Neural cell (in vitro differentiated cells): ENCODE measurements at regions not wholly inside any gene's neighbourhood (a gene's known extent, or its start where the extent isn't known, plus 50 kb on each side); places are given as distances from the start of the nearest gene placed in this dataset.

Experiments
- H2AFZ ChIP-seq: fragments of 200-600, 300-800 bp; sonication (generic), shearing (Covaris generic); 2 replicates; pipeline ENCODE4 v1.6.0; 2014; ENCODE audit warnings: low read depth, mild to moderate bottlenecking, antibody characterized with exemption, low read length, moderate library complexity
- H3F3A ChIP-seq: fragments of 200-600 bp; shearing (Covaris generic); 2 replicates; pipeline ENCODE4 v1.6.1; 2016; ENCODE audit warnings: mild to moderate bottlenecking, moderate library complexity, mixed read lengths, antibody characterized with exemption, low read length; ENCODE audit not compliant: insufficient read depth, poor library complexity, severe bottlenecking
- H3K27ac ChIP-seq: fragments of 200-600, 300-800 bp; sonication (generic), shearing (Covaris generic); 2 replicates; pipeline ENCODE4 v1.5.1; 2014; ENCODE audit warnings: mild to moderate bottlenecking, low read length, moderate library complexity
- H3K27me3 ChIP-seq: fragments of 300-800, 200-600 bp; sonication (generic), shearing (Covaris generic); 2 replicates; pipeline ENCODE4 v1.6.0; 2014; ENCODE audit warnings: mild to moderate bottlenecking, low read depth, low read length, moderate library complexity; ENCODE audit not compliant: insufficient read depth
- H3K36me3 ChIP-seq: fragments of 300-800, 200-600 bp; sonication (generic), shearing (Covaris generic); 2 replicates; pipeline ENCODE4 v1.5.1; 2014; ENCODE audit warnings: mild to moderate bottlenecking, antibody characterized with exemption, low read length, moderate library complexity; ENCODE audit not compliant: insufficient read depth
- H3K4me2 ChIP-seq: fragments of 300-800, 200-600 bp; sonication (generic), shearing (Covaris generic); 2 replicates; pipeline ENCODE4 v1.6.0; 2014; ENCODE audit warnings: mild to moderate bottlenecking, low read length
- H3K4me3 ChIP-seq: fragments of 300-800, 200-600 bp; sonication (generic), shearing (Covaris generic); 2 replicates; pipeline ENCODE4 v1.5.1; 2014; ENCODE audit warnings: mild to moderate bottlenecking, low read length, moderate library complexity
- H3K79me2 ChIP-seq: fragments of 200-600 bp; shearing (Covaris generic); replicated peaks from 2 replicates; pipeline ENCODE4 v1.6.0; 2014; ENCODE audit warnings: mild to moderate bottlenecking, low read length, moderate library complexity; ENCODE audit not compliant: insufficient read depth
- H3K9ac ChIP-seq: fragments of 300-800, 200-600 bp; sonication (generic), shearing (Covaris generic); 2 replicates; pipeline ENCODE4 v1.6.1; 2016; ENCODE audit warnings: mild to moderate bottlenecking, low read length, mixed read lengths
- H3K9me2 ChIP-seq: fragments of 200-600 bp; shearing (Covaris generic); 2 replicates; pipeline ENCODE4 v1.6.1; 2016; ENCODE audit warnings: mild to moderate bottlenecking, low read length, mixed read lengths; ENCODE audit not compliant: insufficient read depth
- H3K9me3 ChIP-seq: fragments of 200-600, 300-800 bp; sonication (generic), shearing (Covaris generic); 2 replicates; pipeline ENCODE4 v1.6.1; 2016; ENCODE audit warnings: mild to moderate bottlenecking, mixed run types, low read length, moderate library complexity, mixed read lengths
- H4K20me1 ChIP-seq: fragments of 200-600 bp; shearing (Covaris generic); 2 replicates; pipeline ENCODE4 v1.6.1; 2016; ENCODE audit warnings: mild to moderate bottlenecking, mixed run types; ENCODE audit not compliant: insufficient read depth
- EP300 ChIP-seq: fragments of 450-650 bp; conservative IDR thresholded peaks from 2 replicates; pipeline ENCODE4 v1.6.1; 2014; ENCODE audit warnings: antibody characterized with exemption, mild to moderate bottlenecking, moderate library complexity; ENCODE audit not compliant: poor library complexity, severe bottlenecking
- EZH2 ChIP-seq: fragments of 200-600, 300-800 bp; shearing (Covaris generic), sonication (generic); IDR thresholded peaks from 2 replicates; pipeline ENCODE4 v1.6.1; 2014; ENCODE audit warnings: antibody characterized with exemption, low read length, borderline replicate concordance, mild to moderate bottlenecking; ENCODE audit not compliant: insufficient read depth, poor library complexity, severe bottlenecking
- MXI1 ChIP-seq: fragments of 450-650 bp; conservative IDR thresholded peaks from 2 replicates; pipeline ENCODE4 v1.6.1; 2014; ENCODE audit warnings: antibody characterized with exemption, mild to moderate bottlenecking; ENCODE audit not compliant: poor library complexity, severe bottlenecking
- POLR2AphosphoS5 ChIP-seq: IDR thresholded peaks from 2 replicates; pipeline ENCODE4 v1.6.1; 2012
- SMC3 ChIP-seq: fragments of 450-650 bp; conservative IDR thresholded peaks from 2 replicates; pipeline ENCODE4 v1.6.1; 2014; ENCODE audit warnings: antibody characterized with exemption, mild to moderate bottlenecking, moderate library complexity; ENCODE audit not compliant: poor library complexity
- TAF1 ChIP-seq: IDR thresholded peaks from 2 replicates; pipeline ENCODE4 v1.6.1; 2012; ENCODE audit warnings: low read depth
- TF ChIP-seq, protein P1 (sequence below): fragments of 450-650 bp; IDR thresholded peaks from 2 replicates; pipeline ENCODE4 v1.5.1; 2014; ENCODE audit warnings: antibody characterized with exemption, mild to moderate bottlenecking, moderate library complexity; ENCODE audit not compliant: poor library complexity, severe bottlenecking
- TF ChIP-seq, protein P2 (sequence below): IDR thresholded peaks from 2 replicates; pipeline ENCODE4 v1.6.1; 2012; ENCODE audit warnings: borderline replicate concordance

DNA sequence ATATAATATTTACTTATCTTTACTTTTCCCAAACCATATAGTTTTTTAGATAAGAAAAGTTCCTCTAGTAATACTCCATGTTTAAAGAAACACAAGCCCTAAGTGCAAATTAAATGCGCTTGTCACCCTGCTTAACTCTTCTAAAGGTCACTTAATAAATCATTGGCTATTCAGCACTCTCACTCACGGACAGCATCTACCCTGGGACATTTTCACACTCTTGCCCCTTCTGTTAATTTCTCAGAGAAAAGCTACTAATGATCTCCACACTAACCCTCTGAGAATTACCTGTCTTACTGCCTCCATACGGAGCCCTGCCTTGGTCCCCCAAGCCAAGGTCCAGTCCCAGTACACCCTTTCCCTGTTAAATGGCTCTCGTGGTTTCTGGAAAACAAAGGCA, 102.2 kb downstream of the NRN1 start:
- Histone ChIP-seq H3K9me2 (no peaks in the 10 kb centered on the region), H3K9me3 (no peaks in the 10 kb centered on the region), H3K36me3 (no peaks in the 10 kb centered on the region), H3F3A (no peaks in the 10 kb centered on the region), H3K4me3 (no peak overlapping the region), H3K9ac (no peak overlapping the region), H3K27me3 (no peaks in the 10 kb centered on the region), H3K79me2 (no peaks in the 10 kb centered on the region), H2AFZ (no peak overlapping the region), H3K27ac (no peak overlapping the region), H4K20me1 (no peaks in the 10 kb centered on the region), H3K4me2 (no peak overlapping the region)
- no peak for TF ChIP-seq TAF1
- TF ChIP-seq, protein P1, sequence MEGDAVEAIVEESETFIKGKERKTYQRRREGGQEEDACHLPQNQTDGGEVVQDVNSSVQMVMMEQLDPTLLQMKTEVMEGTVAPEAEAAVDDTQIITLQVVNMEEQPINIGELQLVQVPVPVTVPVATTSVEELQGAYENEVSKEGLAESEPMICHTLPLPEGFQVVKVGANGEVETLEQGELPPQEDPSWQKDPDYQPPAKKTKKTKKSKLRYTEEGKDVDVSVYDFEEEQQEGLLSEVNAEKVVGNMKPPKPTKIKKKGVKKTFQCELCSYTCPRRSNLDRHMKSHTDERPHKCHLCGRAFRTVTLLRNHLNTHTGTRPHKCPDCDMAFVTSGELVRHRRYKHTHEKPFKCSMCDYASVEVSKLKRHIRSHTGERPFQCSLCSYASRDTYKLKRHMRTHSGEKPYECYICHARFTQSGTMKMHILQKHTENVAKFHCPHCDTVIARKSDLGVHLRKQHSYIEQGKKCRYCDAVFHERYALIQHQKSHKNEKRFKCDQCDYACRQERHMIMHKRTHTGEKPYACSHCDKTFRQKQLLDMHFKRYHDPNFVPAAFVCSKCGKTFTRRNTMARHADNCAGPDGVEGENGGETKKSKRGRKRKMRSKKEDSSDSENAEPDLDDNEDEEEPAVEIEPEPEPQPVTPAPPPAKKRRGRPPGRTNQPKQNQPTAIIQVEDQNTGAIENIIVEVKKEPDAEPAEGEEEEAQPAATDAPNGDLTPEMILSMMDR: no peak

DNA sequence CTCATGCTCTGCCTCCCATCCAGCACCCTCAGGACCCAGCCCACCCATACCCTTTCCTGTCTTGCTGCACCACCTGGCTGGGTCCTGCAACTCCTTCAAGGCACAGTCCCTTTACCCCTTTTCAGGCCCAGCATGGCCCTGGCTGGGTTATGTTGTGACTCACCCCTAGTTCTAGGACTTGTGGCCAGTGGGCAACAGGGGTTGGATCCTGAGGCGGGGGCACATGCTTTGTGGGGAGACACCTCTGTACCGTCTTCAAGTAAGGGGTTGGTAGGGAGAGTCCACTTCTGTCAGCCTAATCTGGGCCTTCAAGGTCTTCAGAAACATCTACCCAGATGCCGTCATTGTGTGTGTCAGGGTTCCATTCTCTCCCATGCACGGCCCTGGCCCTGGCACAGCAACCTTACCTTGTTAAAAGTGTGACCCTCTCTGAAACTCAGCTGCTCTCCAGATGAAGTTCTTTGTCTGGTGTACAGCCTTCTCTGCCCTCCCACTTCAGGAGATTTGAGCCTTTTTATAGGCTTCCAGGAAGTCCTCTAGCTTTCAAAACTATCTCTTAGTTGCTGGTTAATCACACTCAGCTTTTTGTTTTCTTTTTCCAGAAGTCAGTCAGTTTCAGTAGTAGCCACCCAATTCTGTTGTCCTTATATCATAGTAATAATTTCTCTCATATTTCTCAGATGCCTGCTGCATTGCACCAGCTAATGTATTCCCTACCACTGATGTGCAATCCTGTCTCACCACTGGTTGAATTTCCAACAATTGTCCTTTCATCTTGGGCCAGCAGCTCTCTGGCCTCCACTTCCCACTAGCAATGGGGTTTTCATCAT, 107.3 kb downstream of the NRN1 start:
- H3K27ac ChIP-seq: no peak overlapping the region
- no peaks in the 10 kb centered on the region for H3K79me2 ChIP-seq
- H3K9me2 ChIP-seq: no peaks in the 10 kb centered on the region
- no peaks in the 10 kb centered on the region for H3F3A ChIP-seq
- no peak overlapping the region for H3K4me3 ChIP-seq
- no peak overlapping the region for H3K9ac ChIP-seq
- no peak overlapping the region for H3K4me2 ChIP-seq
- H3K27me3 ChIP-seq: no peaks in the 10 kb centered on the region
- H3K9me3 ChIP-seq: no peaks in the 10 kb centered on the region
- H2AFZ ChIP-seq: no peak overlapping the region
- H4K20me1 ChIP-seq: no peaks in the 10 kb centered on the region
- no peaks in the 10 kb centered on the region for H3K36me3 ChIP-seq
- no peak for TF ChIP-seq EZH2
- no peak for TF ChIP-seq EP300
- TF ChIP-seq POLR2AphosphoS5: no peak
- TF ChIP-seq TAF1: no peak
- no peak for TF ChIP-seq SMC3
- TF ChIP-seq MXI1: no peak
- TF ChIP-seq, protein P1: no peak
- TF ChIP-seq, protein P2, sequence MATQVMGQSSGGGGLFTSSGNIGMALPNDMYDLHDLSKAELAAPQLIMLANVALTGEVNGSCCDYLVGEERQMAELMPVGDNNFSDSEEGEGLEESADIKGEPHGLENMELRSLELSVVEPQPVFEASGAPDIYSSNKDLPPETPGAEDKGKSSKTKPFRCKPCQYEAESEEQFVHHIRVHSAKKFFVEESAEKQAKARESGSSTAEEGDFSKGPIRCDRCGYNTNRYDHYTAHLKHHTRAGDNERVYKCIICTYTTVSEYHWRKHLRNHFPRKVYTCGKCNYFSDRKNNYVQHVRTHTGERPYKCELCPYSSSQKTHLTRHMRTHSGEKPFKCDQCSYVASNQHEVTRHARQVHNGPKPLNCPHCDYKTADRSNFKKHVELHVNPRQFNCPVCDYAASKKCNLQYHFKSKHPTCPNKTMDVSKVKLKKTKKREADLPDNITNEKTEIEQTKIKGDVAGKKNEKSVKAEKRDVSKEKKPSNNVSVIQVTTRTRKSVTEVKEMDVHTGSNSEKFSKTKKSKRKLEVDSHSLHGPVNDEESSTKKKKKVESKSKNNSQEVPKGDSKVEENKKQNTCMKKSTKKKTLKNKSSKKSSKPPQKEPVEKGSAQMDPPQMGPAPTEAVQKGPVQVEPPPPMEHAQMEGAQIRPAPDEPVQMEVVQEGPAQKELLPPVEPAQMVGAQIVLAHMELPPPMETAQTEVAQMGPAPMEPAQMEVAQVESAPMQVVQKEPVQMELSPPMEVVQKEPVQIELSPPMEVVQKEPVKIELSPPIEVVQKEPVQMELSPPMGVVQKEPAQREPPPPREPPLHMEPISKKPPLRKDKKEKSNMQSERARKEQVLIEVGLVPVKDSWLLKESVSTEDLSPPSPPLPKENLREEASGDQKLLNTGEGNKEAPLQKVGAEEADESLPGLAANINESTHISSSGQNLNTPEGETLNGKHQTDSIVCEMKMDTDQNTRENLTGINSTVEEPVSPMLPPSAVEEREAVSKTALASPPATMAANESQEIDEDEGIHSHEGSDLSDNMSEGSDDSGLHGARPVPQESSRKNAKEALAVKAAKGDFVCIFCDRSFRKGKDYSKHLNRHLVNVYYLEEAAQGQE: no peak
